ENCODE measurements at regions not wholly inside any gene's neighbourhood (a gene's known extent, or its start where the extent isn't known, plus 50 kb on each side); places are given as distances from the start of the nearest gene placed in this dataset.
"Not testable (repeated sequence)": the region's sequence is repeated elsewhere in the genome, so short reads cannot be mapped to it uniquely, and the experiment has no call there.

DNA sequence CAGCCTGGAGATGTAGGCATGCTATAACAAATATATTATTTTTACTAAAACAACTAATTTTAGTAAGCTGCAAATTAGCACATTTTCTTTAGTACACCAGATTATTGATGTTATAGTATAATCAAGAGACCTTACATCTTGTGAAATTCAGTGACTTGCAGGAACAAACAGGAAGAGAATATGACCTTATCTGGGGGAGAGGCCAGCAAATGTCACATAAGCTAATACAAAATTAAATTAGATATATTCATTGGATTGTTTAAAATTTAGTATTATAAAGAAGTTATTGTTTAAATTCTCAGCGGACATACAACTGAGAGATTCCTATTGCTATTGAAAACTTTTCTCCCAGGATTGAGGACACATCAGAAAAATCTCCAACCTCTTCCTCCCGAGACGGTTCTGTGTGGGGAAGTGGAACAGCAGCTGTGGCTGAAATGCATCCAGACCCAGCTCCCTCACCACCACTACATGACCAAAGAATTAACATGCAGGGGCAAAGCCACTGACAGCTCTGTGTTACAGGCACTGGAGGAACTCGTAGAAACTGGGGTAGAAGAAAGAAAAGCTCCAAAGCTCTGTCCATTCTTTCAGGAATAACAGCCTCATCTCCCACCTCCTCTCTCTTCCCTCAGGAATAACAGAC is 744.2 kb downstream of the TMEM121 start:
- TF ChIP-seq, protein P1, sequence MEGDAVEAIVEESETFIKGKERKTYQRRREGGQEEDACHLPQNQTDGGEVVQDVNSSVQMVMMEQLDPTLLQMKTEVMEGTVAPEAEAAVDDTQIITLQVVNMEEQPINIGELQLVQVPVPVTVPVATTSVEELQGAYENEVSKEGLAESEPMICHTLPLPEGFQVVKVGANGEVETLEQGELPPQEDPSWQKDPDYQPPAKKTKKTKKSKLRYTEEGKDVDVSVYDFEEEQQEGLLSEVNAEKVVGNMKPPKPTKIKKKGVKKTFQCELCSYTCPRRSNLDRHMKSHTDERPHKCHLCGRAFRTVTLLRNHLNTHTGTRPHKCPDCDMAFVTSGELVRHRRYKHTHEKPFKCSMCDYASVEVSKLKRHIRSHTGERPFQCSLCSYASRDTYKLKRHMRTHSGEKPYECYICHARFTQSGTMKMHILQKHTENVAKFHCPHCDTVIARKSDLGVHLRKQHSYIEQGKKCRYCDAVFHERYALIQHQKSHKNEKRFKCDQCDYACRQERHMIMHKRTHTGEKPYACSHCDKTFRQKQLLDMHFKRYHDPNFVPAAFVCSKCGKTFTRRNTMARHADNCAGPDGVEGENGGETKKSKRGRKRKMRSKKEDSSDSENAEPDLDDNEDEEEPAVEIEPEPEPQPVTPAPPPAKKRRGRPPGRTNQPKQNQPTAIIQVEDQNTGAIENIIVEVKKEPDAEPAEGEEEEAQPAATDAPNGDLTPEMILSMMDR (IDR thresholded peaks at IDR 0.05): not testable (repeated sequence)
- TF ChIP-seq POLR2A (IDR thresholded peaks at IDR 0.05): not testable (repeated sequence)
